Esophagus squamous epithelium (tissue), 5 donors: ENCODE measurements at regions not wholly inside any gene's neighbourhood (a gene's known extent, or its start where the extent isn't known, plus 50 kb on each side); places are given as distances from the start of the nearest gene placed in this dataset.

ENCODE experiments used
- DNase-seq: peaks from one replicate; lab custom pipeline; 2025; lab: John Stamatoyannopoulos, UW
- H3K27ac ChIP-seq, 4 donors: fragments of 200-600 bp; sonication (generic); one replicate each; pipeline ENCODE4 v1.5.1; 2016 to 2019; ENCODE audit warnings: mild to moderate bottlenecking in 1 of 4
- H3K27me3 ChIP-seq, 4 donors: fragments of 200-600 bp; sonication (generic); 1 replicate in 3 of 4; 2 replicates in 1 of 4; pipeline versions ENCODE4 v1.5.1 to v1.6.0; 2017 to 2021; ENCODE audit warnings: antibody characterized with exemption in 1 of 4
- H3K36me3 ChIP-seq, 3 donors: fragments of 200-600 bp; sonication (generic); one replicate each; pipeline ENCODE4 v1.5.1; 2016 to 2019
- H3K4me1 ChIP-seq, 3 donors: fragments of 200-600 bp; sonication (generic); one replicate each; pipeline ENCODE4 v1.5.1; 2017 to 2019
- H3K4me3 ChIP-seq, 4 donors: fragments of 200-600 bp; sonication (generic); 1 replicate in 3 of 4; 2 replicates in 1 of 4; pipeline ENCODE4 v1.5.1; 2016 to 2019; ENCODE audit warnings: mild to moderate bottlenecking in 2 of 4, moderate library complexity in 1 of 4
- H3K9me3 ChIP-seq, 3 donors: fragments of 200-600 bp; sonication (generic); one replicate each; pipeline ENCODE4 v1.5.1; 2016 to 2019
- CTCF ChIP-seq, 6 experiments: fragments of 450-650 bp in 4 of 6; fragments of 200-600 bp in 2 of 6; sonication (generic) in 2 of 6; IDR thresholded peaks; one replicate each; pipeline ENCODE4 v1.5.1; 2016 to 2019; ENCODE audit warnings: antibody characterized with exemption in 6 of 6, mild to moderate bottlenecking in 4 of 6, moderate library complexity in 4 of 6
- POLR2A ChIP-seq, 4 donors: fragments of 450-650 bp; IDR thresholded peaks; one replicate each; pipeline ENCODE4 v1.6.1; 2017; ENCODE audit warnings: antibody characterized with exemption in 4 of 4, mild to moderate bottlenecking in 4 of 4, moderate library complexity in 3 of 4
- WGBS, 2 donors: methylation state at CpG; one replicate each; pipeline ENCODE4 v1.1.5; 2018; 5-methylcytosine and 5-hydroxymethylcytosine counted together
- intact Hi-C: fragments of 100-400 bp; cut with DNase I; formaldehyde crosslinking; loops from one replicate; pipeline ENCODE4 v1.15.0; 2022
- donor health status: DM: yes; HTN: yes; CAD: no.

- Histone ChIP-seq H3K27ac (no peak overlapping the region), H3K9me3 (no peaks in the 10 kb centered on the region), H3K27me3 (no peaks in the 10 kb centered on the region), H3K4me1 (no peaks in the 10 kb centered on the region), H3K4me3 (no peak overlapping the region), H3K36me3 (no peaks in the 10 kb centered on the region)
- 81 to 82% methylated on average over 12 of the region's 12 CpGs for WGBS, 2 donors
- intact Hi-C loops = no loop called here
- no peak for DNase-seq
- TF ChIP-seq CTCF (IDR thresholded peaks at IDR 0.05) (no peak), POLR2A (IDR thresholded peaks at IDR 0.05) (no peak)
Observed at GRCh38 chr1:194355488-194356106, 1169.2 kb upstream of the B3GALT2 start.

GRCh38 chr1:194353121-194353520 is 1166.7 kb upstream of the B3GALT2 start:
- DNase-seq = no peak
- no peak overlapping the region for H3K27ac ChIP-seq
- TF ChIP-seq CTCF (IDR thresholded peaks at IDR 0.05) = no peak
- H3K27me3 ChIP-seq = no peaks in the 10 kb centered on the region
- 62 to 68% methylated on average over 3 of the region's 3 CpGs for WGBS, 2 donors
- H3K9me3 ChIP-seq = no peaks in the 10 kb centered on the region
- H3K4me1 ChIP-seq = no peaks in the 10 kb centered on the region
- intact Hi-C loops = no loop called here
- no peaks in the 10 kb centered on the region for H3K36me3 ChIP-seq
- H3K4me3 ChIP-seq = no peak overlapping the region

- no peak for DNase-seq
- 55 to 66% methylated on average over 2 of the region's 2 CpGs for WGBS, 2 donors
- Histone ChIP-seq H3K4me1 (no peaks in the 10 kb centered on the region), H3K9me3 (no peaks in the 10 kb centered on the region), H3K27ac (no peak overlapping the region), H3K36me3 (no peaks in the 10 kb centered on the region), H3K4me3 (no peak overlapping the region), H3K27me3 (no peaks in the 10 kb centered on the region)
- TF ChIP-seq CTCF (IDR thresholded peaks at IDR 0.05) (no peak), POLR2A (IDR thresholded peaks at IDR 0.05) (no peak)
- intact Hi-C loops = no loop called here
Observed at GRCh38 chr1:194347200-194347599, 1160.8 kb upstream of the B3GALT2 start.

GRCh38 chr1:194342484-194343262 is 1156.3 kb upstream of the B3GALT2 start:
- H3K27me3 ChIP-seq = no peaks in the 10 kb centered on the region
- no peaks in the 10 kb centered on the region for H3K36me3 ChIP-seq
- intact Hi-C loops = no loop called here
- 70 to 77% methylated on average over 17 to 18 of the region's 18 CpGs for WGBS, 2 donors
- no peak for TF ChIP-seq POLR2A (IDR thresholded peaks at IDR 0.05)
- TF ChIP-seq CTCF (IDR thresholded peaks at IDR 0.05) = no peak
- no peak overlapping the region for H3K4me3 ChIP-seq
- no peak overlapping the region for H3K27ac ChIP-seq
- no peaks in the 10 kb centered on the region for H3K9me3 ChIP-seq
- H3K4me1 ChIP-seq = no peaks in the 10 kb centered on the region
- DNase-seq = no peak

- Histone ChIP-seq H3K36me3 (no peaks in the 10 kb centered on the region), H3K4me1 (no peaks in the 10 kb centered on the region), H3K4me3 (no peak overlapping the region), H3K9me3 (no peaks in the 10 kb centered on the region), H3K27me3 (no peaks in the 10 kb centered on the region), H3K27ac (no peak overlapping the region)
- DNase-seq = no peak
- 96 to 100% methylated on average over 1 of the region's 1 CpG for WGBS, 2 donors
- no peak for TF ChIP-seq POLR2A (IDR thresholded peaks at IDR 0.05)
- no peak for TF ChIP-seq CTCF (IDR thresholded peaks at IDR 0.05)
- intact Hi-C loops = no loop called here
Observed at GRCh38 chr1:194341587-194341986, 1155.2 kb upstream of the B3GALT2 start.
